ENCODE measurements at regions not wholly inside any gene's neighbourhood (a gene's known extent, or its start where the extent isn't known, plus 50 kb on each side); places are given as distances from the start of the nearest gene placed in this dataset.

DNA sequence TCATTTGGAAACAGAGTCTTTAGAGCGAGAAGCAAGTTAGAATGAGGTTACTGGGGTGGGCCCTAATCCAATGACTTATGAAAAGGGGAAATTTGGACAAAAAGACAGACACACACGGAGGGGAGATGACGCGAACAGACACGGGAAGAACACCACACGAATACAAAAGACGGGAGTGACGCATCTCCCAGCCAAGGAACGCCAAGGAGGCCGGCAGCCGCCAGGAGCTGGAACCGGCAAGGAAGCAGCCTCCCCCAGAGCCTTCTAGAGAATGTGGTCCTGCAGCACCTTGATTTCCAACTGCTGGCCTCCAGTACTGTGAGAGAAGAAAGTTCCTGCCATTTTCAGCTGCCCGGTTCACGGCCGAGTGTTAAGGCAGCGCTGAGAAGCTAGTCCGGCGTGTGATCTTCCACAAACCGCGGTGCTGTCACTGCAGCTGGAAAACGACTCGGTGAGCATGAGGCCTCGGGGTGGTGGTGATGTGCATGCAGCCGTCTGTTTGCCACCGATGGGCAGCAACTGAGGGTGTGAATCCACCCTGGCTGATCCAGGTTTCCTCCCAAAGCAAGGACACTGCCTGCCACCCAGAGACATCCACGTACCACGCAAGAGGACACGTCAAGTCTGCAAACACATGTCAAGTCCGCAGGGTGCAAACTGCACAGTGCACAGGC is 124.5 kb downstream of the NCOR2 start:
- DNase-seq: no peak

DNA sequence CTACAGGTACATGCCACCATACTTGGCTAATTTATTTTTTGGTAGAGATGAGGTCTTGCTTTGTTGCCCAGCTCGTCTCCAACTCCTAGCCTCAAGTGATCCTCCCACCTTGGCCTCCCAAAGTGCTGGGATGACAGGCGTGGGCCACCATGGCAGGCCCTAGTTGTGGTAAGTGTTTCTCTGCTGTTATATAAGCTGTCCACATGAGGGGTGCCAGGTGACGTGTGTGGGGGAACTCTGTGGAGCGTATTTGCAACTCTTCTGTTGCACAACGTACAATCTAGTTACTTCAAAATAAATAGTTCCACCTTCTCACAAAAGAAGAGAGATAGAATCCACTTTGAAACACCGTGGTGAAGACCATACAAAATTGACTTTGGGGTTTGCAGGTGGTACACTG is 125.1 kb downstream of the NCOR2 start:
- no peak for DNase-seq

DNA sequence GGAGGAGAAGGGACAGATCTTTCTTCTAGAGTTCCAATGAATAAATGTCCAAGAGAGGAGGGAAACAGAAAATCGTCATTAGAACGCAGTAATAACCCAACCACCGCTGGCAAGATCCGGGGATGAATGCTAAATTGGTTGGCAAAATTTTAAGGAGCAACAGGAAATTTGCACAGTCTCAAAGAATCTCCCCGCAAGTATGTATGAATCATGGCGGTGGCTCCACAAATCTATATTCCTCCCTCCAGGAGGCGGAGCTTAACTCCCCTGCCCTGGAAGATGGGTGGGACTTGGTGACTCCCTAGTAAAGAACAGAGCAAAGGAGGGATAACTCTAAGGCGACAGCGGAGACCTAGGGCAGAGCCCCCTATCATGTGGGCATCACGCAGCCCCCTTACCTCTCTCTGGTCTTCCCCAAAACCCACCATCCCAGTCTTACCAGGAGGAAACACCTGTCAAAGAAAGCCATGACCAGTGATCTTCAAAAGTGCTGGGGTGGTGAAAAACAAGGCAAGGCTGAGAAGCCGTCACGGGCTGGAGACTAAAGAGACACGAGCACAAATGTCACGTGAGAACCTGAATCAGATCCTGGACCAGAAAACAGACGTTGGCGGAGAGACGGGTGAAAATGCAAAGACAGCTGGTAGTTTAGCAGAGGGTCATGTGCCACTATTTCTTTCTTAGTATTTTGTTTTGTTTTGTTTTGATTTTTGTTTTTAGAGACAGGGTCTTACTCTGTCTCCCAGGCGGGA is 125.8 kb downstream of the NCOR2 start:
- DNase-seq: no peak

DNA sequence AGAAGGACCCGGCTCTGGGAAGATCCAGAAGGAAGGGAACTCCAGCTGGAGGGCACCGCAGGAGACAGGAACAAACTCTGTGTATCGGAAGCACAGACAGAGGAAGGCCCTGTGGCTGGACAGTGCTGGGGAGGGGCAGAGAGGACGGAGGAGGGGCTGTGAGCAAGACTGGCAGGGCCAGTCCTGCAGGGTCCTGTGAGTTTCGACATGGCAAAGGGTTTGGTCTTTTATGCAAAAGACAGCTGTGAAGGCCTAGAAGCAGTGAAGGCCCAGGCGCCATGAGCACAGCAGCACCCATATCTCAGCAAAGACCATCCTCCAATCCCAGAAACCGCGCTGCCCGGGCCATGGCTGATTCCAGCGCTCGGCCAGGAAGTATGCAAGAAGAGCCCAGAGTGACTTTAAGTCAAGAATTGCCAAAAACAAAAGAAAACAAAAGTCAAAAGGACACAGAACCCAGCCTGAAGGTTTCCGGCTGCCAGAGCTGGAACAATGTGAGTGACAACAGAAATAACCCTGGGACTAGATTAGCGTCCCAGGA is 126.5 kb downstream of the NCOR2 start:
- DNase-seq: no peak

DNA sequence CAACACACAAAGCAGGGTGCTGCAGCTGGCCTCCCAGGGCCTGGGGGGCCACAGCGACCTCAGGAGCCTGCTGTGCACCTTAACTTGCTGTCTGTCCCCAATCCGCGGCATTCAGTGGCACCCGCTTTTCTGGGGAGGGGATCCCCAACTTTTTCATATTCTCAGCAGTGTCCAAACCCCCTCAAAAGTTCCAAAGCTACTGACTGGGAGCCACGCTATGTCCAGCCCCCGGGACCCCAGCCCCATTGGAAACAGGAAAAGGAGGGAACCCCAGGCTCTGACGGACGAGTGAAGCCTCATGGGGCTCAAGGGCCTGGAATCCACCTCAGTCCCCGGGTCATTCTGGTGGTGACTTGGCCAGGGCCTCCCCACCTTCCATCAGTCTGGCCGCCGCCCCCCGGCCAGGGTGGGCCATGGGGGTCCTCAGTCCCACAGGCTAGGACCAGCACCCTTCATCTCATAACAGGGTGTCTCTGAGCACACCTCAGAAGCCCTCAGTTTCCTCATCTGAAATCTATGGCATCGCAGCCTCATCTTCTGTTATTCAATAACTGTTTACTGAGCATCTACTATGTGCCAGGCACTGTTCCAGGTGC is 127.3 kb downstream of the NCOR2 start:
- DNase-seq: no peak

DNA sequence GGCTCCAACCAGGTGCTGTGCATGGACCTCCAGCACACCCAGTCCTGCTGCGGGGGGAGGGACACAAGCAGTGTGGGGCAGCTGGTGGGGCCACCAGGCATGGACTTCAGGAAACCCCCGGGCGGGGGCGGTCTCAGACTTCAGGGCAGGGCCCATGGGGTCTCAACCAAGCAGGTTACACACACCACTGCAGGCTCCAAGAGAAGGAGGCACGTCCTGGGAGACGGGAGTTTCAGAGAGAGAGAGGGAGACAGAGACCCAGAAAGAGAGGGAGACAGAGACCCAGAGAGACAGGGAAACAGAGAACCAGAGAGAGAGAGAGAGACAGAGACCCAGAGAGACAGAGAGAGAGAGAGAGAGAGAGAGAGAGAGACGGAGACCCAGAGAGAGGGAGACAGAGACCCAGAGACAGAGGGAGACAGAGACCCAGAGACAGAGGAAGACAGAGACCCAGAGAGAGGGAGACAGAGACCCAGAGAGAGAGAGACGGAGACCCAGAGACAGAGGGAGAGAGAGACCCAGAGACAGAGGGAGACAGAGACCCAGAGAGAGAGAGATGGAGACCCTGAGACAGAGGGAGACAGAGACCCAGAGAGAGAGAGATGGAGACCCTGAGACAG is 128.9 kb downstream of the NCOR2 start:
- DNase-seq: no peak

DNA sequence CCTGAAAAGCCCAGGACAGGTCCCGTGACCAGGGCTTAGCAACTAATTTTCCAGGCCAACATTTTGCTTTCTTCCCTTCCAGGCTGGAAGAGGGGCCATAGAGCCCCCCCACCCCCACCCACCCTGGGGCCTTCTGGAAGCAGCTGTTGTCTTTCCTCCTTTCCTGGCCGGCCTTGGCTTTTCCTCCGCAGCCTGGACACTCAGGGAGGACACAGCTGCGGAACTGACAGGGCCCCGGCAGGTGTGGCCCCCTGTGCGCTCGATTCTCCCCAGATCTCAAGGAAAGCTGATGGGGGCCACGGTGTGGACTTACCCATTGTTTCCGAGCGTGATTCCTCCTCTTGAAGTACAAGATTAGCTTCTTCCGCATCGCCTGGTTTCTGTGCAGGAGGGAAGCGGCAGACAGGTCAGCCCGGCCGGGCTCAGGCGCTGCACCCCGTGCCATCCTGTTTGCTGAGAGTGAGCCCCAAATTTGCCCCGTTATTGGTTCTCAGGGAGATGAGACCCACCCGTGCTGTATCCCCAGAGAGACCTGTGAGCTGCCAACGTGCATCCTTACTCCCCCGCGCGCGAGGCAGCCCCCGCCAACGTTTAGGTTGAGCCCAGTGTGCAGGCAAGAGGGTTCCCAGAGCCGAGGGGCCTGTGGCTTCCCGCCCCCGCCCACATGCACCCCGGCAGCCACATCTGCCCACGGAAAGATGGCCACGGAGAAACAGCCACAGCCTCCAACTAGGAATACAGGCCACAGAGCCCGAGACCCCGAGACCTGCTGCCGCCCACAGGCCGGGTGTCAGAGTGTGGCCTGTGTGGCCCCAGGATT is 129.6 kb downstream of the NCOR2 start:
- no peak for DNase-seq

DNA sequence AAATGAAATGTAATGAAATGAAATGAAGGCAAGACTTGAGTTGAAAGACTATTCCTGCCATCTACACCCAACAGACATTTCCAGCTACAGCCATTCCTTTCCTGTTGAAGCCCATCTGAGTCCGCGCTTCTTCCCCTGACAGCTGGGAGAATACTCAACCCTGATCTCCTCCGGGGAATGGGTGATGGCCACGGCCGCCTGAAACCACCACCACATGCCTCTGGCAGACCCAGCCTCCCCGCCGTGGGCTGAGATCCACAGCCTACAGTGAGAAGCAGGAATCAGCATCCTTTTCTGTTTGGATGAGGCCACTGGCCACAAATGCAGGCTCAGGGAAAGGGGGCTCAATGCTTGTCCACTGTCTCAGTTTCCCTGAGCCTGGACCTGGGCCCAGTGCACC is 130.3 kb downstream of the NCOR2 start:
- DNase-seq: no peak

DNA sequence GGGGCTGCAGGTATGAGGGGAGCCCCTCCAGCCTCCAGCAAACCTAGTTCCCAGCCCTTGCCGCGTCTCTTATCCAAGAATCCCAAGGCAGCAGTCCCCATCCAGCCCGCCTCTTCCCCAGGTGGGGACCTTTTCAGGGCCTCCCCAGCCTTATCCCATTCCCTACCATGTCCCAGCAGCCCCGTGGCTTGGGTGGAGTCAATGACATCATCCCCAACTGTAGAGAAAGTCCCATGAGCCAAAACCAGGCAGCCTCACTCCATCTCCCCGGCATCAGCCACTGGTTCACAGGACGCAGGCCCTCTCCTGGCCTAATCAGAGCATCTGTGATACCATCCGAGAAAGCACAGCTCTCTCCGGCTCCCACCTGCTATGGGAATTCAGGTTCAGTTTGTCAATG is 131.0 kb downstream of the NCOR2 start:
- DNase-seq: no peak

DNA sequence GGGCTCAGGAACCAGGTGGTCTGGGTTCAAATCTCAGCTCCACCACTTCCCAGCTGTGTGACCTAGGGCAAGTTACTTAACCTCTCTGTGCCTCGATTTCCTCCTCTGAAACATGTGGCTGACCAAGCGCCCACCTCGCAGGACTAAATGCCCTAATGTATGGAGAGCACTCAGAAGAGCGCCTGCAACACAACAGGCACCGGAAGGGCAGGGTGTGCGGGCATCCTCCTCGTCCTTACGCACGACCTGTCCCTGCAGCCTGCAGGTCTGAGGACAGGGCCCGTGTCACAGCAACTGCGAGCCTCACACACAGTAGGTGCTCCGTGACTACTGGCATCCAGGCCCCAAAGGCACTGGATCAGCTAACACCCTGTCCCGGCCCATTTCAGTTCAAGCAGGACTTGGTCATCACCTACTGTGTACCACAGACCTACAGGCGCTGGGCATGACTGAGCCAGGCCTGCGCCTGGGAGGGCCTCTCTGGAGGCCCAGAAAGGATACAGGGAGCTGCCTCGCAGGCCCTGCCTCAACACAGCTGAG is 131.5 kb downstream of the NCOR2 start:
- no peak for DNase-seq

DNA sequence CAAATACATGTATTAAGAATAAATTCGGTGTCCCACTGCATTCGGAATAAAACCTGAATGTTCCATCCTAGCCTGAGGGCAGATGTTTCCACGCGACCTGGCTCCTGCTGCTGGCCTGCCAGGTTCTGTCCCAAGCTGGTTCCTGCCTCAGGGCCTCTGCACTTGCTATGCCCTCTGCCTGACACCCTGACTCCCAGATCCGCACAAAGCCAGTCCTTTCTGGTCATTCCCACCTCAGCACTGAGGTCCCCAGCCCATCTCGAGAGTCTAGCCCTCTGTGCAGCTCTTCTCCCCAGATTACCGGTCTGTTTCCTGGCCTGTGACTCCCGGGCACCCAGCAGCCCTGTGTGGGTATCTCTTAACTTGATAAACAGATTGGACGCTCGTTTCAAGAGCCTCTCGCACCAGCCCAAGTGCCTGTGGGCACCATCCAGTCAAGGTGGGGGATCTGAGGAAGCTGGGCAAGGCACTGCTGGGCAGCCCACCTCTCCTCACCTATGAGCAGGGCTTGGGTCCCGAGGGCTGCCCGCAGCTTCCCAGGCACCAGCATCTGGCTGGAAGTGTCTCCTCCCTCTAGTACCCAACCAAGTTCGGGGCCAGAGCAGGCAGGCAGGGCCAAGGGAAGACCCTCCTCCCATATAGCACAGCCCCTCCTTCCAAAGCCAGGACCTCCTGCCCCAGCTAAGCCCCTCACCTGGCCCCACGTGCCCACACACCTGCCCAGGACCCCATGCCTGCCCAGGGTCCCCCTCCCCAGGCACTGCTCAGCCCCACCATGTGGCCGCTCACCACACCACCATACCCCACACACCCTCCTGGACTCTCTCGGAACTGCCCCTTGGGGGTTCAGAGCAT is 132.2 kb downstream of the NCOR2 start:
- no peak for DNase-seq

DNA sequence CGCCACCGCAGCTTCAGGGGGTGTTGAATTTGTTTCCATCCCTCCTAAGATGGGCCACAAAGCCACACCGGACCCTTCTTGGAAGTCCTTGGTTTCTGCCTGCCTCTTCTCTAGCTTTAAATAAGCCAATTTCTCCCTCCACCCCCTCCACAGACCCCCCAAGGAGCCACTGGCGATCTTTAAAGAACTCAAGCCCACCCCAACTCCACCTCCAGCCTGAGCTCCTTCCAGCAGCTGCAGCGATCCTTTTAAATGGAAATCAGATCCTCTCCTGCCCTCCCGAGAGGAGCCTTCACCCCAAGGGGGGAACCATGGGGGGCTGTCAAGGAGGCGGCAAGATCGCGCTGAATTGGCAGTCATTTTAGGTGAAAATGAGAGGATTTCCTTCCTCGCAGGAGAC is 133.1 kb downstream of the NCOR2 start:
- no peak for DNase-seq

DNA sequence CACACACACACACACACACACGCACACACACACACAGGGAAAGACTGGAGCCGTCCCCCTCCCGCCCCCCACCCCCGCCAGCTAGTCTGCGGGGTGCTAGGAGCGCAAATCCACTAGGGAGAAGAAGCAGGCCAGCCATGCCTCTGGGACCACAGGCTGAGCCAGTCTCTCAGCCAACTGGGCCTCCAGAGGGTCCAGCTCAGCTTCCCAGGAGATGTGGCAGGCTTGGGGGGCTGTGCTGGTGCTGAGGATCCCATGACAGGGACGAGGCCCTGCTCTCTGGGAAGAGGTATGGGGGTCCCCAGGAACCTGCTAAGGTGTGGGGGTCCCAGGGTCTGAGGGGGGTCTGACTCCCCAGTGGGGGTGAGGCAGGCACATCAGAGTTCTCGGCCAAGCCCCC is 133.5 kb downstream of the NCOR2 start:
- DNase-seq: no peak

DNA sequence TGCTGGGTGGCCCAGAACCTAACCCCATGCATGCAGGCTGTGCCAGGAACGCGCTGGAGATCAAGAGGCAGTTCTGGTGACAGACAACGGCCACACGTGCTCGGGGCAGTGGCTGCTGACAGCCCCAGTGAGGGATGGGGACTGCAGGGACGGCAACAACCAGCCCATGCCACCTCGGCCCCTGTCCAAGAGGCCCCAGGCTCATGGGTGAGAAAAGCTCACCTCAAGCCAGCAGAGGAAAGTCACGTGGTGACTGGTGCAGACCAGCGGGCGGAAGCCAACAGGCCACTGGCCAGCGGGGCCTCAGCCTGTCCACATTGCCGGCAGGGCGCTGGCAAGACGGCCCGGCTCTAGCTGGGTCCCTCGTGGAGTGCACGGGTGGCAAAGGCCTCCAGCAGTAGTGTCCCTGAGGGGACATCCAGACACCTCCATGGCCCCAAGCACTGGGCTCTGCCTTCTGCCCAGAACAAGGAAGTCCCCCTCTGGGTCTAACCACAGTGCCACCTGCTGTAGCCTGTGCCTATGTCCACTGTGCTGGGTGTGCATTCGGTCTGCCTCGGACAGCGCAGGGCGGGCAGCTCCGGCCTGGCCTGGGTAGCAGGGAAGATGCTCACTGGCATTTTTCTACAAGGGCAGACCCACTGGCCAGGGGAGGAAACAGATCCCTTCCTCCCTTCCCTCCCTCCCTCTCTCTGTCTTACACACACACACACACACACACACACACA is 134.1 kb downstream of the NCOR2 start:
- no peak for DNase-seq

DNA sequence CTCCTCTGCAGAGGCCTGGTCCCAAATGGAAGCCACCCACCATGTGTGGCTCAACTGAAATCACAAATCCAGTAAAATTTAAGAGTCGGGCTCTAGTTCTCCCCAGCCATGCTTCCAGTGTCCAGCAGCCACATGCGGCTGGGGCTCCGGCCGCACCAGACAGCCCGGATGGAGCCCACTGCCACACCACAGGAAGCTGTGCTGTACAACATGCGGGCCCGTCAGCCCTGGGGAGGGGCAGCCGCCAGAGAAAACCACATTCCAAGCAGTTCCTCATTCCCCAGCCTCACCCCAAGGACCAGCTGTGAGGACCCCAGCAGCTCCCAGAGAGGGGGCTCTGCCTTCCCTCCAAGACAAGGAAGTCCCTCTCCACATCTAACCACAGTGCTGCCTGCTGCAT is 135.0 kb downstream of the NCOR2 start:
- no peak for DNase-seq

DNA sequence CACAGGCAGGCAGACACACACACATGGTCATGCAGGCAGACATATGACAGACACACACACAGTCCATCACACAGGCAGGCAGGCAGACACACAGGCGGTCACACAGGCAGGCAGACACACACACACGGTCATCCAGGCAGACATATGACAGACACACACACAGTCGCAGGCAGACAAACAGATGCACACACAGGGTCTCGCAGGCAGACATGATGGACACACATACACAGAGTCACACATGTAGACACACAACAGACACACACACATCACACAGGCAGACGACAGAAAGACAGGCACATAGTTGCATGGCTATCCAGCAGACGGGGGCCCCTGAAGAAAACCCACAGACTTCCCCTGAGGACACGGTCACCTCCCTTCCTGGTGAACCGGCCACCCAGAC is 135.4 kb downstream of the NCOR2 start:
- DNase-seq: no peak

DNA sequence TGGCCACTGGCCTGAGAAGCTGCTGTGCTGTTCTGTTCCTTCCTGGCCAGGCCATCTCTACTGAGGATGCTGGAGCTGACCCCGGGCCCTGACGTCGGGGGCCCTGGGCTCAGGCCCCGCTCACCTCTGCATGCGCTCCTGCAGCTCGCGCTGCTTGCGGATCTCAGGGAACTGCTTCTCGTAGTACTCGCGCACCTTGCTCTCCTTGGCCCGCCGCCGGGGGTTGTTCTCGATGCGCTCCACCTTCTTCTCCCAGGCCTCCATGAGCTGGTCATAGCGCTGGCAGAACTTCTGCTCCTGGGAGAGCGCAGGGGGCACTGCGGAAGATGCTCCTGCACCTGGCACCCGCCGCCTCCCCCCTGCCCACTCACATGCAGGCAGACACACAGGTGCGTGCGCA is 135.6 kb downstream of the RFLNA start:
- DNase-seq: no peak

DNA sequence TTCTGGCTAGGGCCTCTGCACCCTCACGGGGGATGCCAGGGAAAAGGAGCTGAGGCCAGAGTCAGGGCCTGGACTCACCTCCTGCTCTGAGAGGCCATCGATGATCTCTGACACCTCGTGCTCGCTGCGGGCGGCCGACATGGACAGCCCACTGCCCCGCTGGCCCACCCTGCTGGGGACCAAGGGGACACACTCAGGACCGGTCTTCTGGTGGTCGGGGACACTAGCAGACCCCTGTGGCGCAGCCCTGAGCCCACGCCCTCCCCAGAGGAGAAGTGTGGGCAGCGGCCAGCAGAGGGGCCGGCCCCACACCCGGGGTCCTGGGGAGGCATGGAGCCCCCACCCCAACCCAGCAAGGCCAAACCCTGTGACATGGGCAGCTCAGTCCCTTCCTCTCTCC is 134.6 kb downstream of the RFLNA start:
- DNase-seq: no peak

DNA sequence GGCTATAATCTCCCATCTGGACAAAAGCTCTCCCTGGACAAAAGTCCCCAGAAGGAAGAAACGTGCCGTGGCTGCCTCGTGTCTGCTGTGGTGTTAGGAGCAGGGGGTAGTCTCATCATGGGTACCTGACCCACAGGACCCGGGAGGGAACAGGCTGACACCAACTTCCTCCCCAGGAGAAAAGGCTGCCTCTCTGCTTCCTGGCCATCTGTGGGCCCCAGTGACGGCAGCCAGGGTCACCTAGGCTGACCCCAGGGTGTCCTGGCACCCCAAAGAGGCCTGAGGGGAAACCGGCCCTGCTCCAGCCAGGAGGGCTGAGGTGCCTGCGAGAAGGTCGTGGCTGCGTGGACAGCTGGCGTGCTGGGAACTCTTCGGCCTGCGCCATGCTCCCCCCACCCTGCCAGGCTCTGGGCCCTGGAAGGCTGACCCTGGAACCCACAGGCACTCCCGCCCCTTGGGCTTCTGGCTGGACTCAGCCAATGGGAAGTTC is 133.9 kb downstream of the RFLNA start:
- DNase-seq: no peak

DNA sequence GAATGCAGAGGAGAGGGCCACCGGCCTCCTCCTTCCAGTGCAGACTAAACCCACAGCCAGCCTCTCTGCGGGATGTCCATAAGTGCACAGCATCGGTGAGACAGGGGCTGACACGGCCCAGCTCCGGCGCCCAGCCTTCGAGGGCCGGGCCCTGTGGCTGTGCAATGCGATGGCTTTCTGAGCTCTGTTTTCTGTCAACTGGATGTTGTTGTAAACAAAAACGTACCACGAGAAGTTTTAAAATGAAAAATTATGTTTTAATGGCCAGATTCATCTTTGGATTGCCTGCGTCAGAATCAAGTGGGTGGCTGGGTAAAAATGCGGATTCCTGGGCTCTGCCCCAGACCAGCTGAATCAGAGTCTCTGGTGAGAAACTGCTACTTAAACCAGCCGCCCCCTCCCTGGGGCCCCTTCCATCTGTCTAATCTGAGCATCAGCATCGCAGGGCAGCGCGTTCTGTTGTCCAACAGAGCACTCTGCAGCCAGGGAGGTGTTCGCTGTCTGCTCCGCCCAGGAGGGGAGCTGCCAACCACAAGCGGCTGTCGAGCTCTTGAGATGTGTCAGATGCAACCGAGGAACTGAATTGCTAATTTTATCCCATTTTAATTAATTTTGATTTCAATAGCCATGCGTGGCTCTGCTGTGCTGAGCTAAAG is 133.4 kb downstream of the RFLNA start:
- DNase-seq: no peak
